HEK293 (cell line): ENCODE measurements at regions not wholly inside any gene's neighbourhood (a gene's known extent, or its start where the extent isn't known, plus 50 kb on each side); places are given as distances from the start of the nearest gene placed in this dataset.

Experiments used
- CTCF ChIA-PET: fragments of 350-600 bp; formaldehyde crosslinking; extraction: SDS; loops from one replicate; lab custom pipeline; 2021; ENCODE audit warnings: antibody characterized with exemption; lab: Yijun Ruan, JAX
- POLR2A ChIA-PET: fragments of 300-600 bp; formaldehyde crosslinking; extraction: SDS; loops from one replicate; lab custom pipeline; 2020; ENCODE audit warnings: antibody characterized with exemption, inconsistent platforms; lab: Yijun Ruan, JAX
- H3K27ac ChIP-seq: fragments of 200-500 bp; sonication (Bioruptor generic); 2 replicates; pipeline ENCODE4 v1.5.1; 2014; ENCODE audit warnings: low read depth, low read length, control low read depth, inconsistent platforms; ENCODE audit errors: extremely low read depth
- H3K36me3 ChIP-seq, 2 experiments: fragments of 200-500 bp in 1 of 2; sonication (Bioruptor generic) in 1 of 2; 1 replicate in 1 of 2; 2 replicates in 1 of 2; pipeline ENCODE4 v1.5.1; 2014 to 2017; ENCODE audit warnings: inconsistent platforms in 2 of 2, low read length in 2 of 2; ENCODE audit not compliant: control insufficient read depth in 2 of 2, insufficient read depth in 1 of 2
- H3K4me1 ChIP-seq: fragments of 200-500 bp; sonication (Bioruptor generic); 2 replicates; pipeline ENCODE4 v1.5.1; 2014; ENCODE audit warnings: mild to moderate bottlenecking, low read length, inconsistent platforms; ENCODE audit not compliant: control insufficient read depth, insufficient read depth
- H3K4me3 ChIP-seq: 2 replicates; pipeline ENCODE4 v1.5.1; 2011; ENCODE audit warnings: low read depth, mild to moderate bottlenecking, control low read depth, low read length, moderate library complexity
- H3K9me3 ChIP-seq: fragments of 200-500 bp; sonication (Bioruptor generic); 2 replicates; pipeline ENCODE4 v1.5.1; 2014; ENCODE audit warnings: low read depth, low read length, inconsistent platforms; ENCODE audit not compliant: control insufficient read depth, insufficient read depth
- BCL11A ChIP-seq: fragments of 450-650 bp; formaldehyde crosslinking; IDR thresholded peaks from 2 replicates; pipeline ENCODE4 v1.5.1; 2016; ENCODE audit warnings: low read depth, missing biosample characterization, missing genetic modification characterization
- BCL11B ChIP-seq: fragments of 450-650 bp; formaldehyde crosslinking; IDR thresholded peaks from 2 replicates; pipeline ENCODE4 v1.5.1; 2016; ENCODE audit warnings: low read depth, missing biosample characterization, missing genetic modification characterization
- GLI2 ChIP-seq: fragments of 450-650 bp; formaldehyde crosslinking; IDR thresholded peaks from 2 replicates; pipeline ENCODE4; 2017; ENCODE audit warnings: missing biosample characterization, missing genetic modification characterization, low read depth, borderline replicate concordance
- HIC1 ChIP-seq: fragments of 450-650 bp; formaldehyde crosslinking; IDR thresholded peaks from 2 replicates; pipeline ENCODE4 v1.5.1; 2016; ENCODE audit warnings: missing biosample characterization, missing genetic modification characterization
- HOXA7 ChIP-seq: sonication (generic); formaldehyde crosslinking; IDR thresholded peaks from 2 replicates; pipeline ENCODE4 v1.8.1; 2022; ENCODE audit warnings: missing genetic modification reagents, borderline replicate concordance
- INSM2 ChIP-seq: fragments of 450-650 bp; formaldehyde crosslinking; IDR thresholded peaks from 2 replicates; pipeline ENCODE4 v1.5.1; 2016; ENCODE audit warnings: missing biosample characterization, missing genetic modification characterization
- PRDM6 ChIP-seq: fragments of 450-650 bp; formaldehyde crosslinking; IDR thresholded peaks from 2 replicates; pipeline ENCODE4 v1.5.1; 2017; ENCODE audit warnings: missing biosample characterization, missing genetic modification characterization
- REPIN1 ChIP-seq: fragments of 450-650 bp; formaldehyde crosslinking; IDR thresholded peaks from 2 replicates; pipeline ENCODE4 v1.5.1; 2017; ENCODE audit warnings: missing biosample characterization, missing genetic modification characterization, low read depth
- ZNF132 ChIP-seq: fragments of 450-650 bp; formaldehyde crosslinking; IDR thresholded peaks from 2 replicates; pipeline ENCODE4 v1.5.1; 2017; ENCODE audit warnings: missing biosample characterization, missing genetic modification characterization, borderline replicate concordance
- ZNF311 ChIP-seq: fragments of 450-650 bp; formaldehyde crosslinking; IDR thresholded peaks from 2 replicates; pipeline ENCODE4 v1.5.1; 2017; ENCODE audit warnings: missing biosample characterization, missing genetic modification characterization, borderline replicate concordance
- ZNF350 ChIP-seq: fragments of 450-650 bp; formaldehyde crosslinking; IDR thresholded peaks from 2 replicates; pipeline ENCODE4 v1.5.0; 2017; ENCODE audit warnings: missing biosample characterization, mild to moderate bottlenecking, missing genetic modification characterization
- ZNF362 ChIP-seq: fragments of 450-650 bp; formaldehyde crosslinking; IDR thresholded peaks from 2 replicates; pipeline ENCODE4 v1.5.1; 2016; ENCODE audit warnings: missing biosample characterization, missing genetic modification characterization
- ZNF488 ChIP-seq: fragments of 450-650 bp; formaldehyde crosslinking; IDR thresholded peaks from 2 replicates; pipeline ENCODE4 v1.5.1; 2016; ENCODE audit warnings: missing biosample characterization, missing genetic modification characterization
- ZNF514 ChIP-seq: fragments of 450-650 bp; formaldehyde crosslinking; IDR thresholded peaks from 2 replicates; pipeline ENCODE4 v1.5.1; 2016; ENCODE audit warnings: missing biosample characterization, missing genetic modification characterization
- ZNF596 ChIP-seq: fragments of 450-650 bp; IDR thresholded peaks from 2 replicates; pipeline ENCODE4 v1.5.0; 2018; ENCODE audit warnings: missing biosample characterization, mild to moderate bottlenecking, missing genetic modification characterization, moderate library complexity
- ZNF660 ChIP-seq: fragments of 450-650 bp; IDR thresholded peaks from 2 replicates; pipeline ENCODE4 v1.5.1; 2018; ENCODE audit warnings: missing biosample characterization, mild to moderate bottlenecking, missing genetic modification characterization
- ZNF692 ChIP-seq: fragments of 450-650 bp; formaldehyde crosslinking; IDR thresholded peaks from 2 replicates; pipeline ENCODE4 v1.5.1; 2016; ENCODE audit warnings: missing biosample characterization, missing genetic modification characterization
- ZNF792 ChIP-seq: fragments of 450-650 bp; formaldehyde crosslinking; IDR thresholded peaks from 2 replicates; pipeline ENCODE4 v1.5.1; 2016; ENCODE audit warnings: missing biosample characterization, missing genetic modification characterization
- ZSCAN30 ChIP-seq: fragments of 450-650 bp; IDR thresholded peaks from 2 replicates; pipeline ENCODE4 v1.5.1; 2018; ENCODE audit warnings: missing biosample characterization, mild to moderate bottlenecking, missing genetic modification characterization, moderate library complexity

GRCh38 chr6:130515306-130515705 lies 149.5 kb downstream of the TMEM200A start (continued):
- TF ChIP-seq ZNF488 (no peak), ZNF596 (tag by site-specific recombination) (no peak)
- TF ChIP-seq, all 188 proteins: peak for 2

GRCh38 chr6:130516604-130517003 lies 150.8 kb downstream of the TMEM200A start:
- TF ChIP-seq HOXA7 (CRISPR knock-in tag) (no peak), GLI2 (tag by site-specific recombination) (no peak), BCL11B (tag by site-specific recombination) (no peak), ZNF792 (no peak), ZSCAN30 (tag by site-specific recombination) (no peak), ZNF362 (tag by site-specific recombination) (no peak), ZNF514 (tag by site-specific recombination) (no peak)
- H3K9me3 ChIP-seq, result no peaks in the 10 kb centered on the region
- no peaks in the 10 kb centered on the region for H3K36me3 ChIP-seq
- H3K4me3 ChIP-seq, result no peak overlapping the region
- no peak overlapping the region for H3K27ac ChIP-seq
- CTCF ChIA-PET, result no interaction called here
- no peaks in the 10 kb centered on the region for H3K4me1 ChIP-seq
- POLR2A ChIA-PET, result no interaction called here

- H3K36me3 ChIP-seq, result no peaks in the 10 kb centered on the region
- H3K4me1 ChIP-seq, result no peaks in the 10 kb centered on the region
- TF ChIP-seq BCL11A (tag by site-specific recombination) (no peak), PRDM6 (tag by site-specific recombination) (no peak)
- no peak overlapping the region for H3K4me3 ChIP-seq
- ChIA-PET CTCF (no interaction called here), POLR2A (no interaction called here)
- H3K9me3 ChIP-seq, result no peaks in the 10 kb centered on the region
- no peak overlapping the region for H3K27ac ChIP-seq
These were observed 151.7 kb downstream of the TMEM200A start for GRCh38 chr6:130517444-130517931.

- Histone ChIP-seq H3K4me1 (no peaks in the 10 kb centered on the region), H3K9me3 (no peaks in the 10 kb centered on the region), H3K36me3 (no peaks in the 10 kb centered on the region), H3K4me3 (no peak overlapping the region), H3K27ac (no peak overlapping the region)
- TF ChIP-seq INSM2 (tag by site-specific recombination), result no peak
- no peak for TF ChIP-seq REPIN1 (tag by site-specific recombination)
- TF ChIP-seq ZNF311, result no peak
- TF ChIP-seq ZNF132 (tag by site-specific recombination), result no peak
- TF ChIP-seq ZNF660 (tag by site-specific recombination), result no peak
- TF ChIP-seq HIC1, result no peak
- no peak for TF ChIP-seq ZNF350 (tag by site-specific recombination)
- TF ChIP-seq ZNF692 (tag by site-specific recombination), result no peak
- TF ChIP-seq ZNF596 (tag by site-specific recombination), result no peak
- POLR2A ChIA-PET, result no interaction called here
- CTCF ChIA-PET, result no interaction called here
These were observed 152.8 kb downstream of the TMEM200A start for GRCh38 chr6:130518588-130518987.
